ENCODE measurements at regions not wholly inside any gene's neighbourhood (a gene's known extent, or its start where the extent isn't known, plus 50 kb on each side); places are given as distances from the start of the nearest gene placed in this dataset.

DNA sequence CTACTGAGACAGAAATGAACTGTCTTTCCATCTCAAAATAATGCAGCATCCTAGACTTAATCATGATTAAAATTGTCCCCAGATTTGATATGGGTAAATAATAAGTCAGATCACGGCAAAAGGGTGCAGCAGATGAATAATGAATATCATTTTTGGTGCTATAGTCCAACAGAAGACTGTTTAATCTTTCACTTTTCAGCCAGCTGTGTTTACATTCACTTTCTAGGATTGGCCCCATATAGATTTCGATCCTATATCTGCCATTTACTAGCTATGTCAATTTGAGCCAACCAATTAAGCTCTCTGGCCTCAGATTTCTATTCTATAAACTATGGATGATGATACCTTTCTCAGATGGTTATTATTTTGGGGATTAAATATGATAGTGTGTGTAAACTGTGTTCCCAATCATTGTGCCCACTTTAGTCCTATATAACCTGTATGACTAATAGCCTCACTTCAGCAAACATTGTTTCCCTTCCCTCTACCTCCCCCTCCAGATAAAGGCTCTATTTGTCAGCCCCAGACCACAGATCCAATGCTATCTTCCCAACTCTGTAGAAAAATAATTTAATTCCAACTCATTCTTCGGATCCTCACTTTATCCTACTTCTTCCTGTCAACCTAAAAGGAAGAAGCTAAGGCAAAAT is 53.6 kb upstream of the NT5E start:
- no peak for DNase-seq (ENCODE audit: low read depth in 2 of 2)

DNA sequence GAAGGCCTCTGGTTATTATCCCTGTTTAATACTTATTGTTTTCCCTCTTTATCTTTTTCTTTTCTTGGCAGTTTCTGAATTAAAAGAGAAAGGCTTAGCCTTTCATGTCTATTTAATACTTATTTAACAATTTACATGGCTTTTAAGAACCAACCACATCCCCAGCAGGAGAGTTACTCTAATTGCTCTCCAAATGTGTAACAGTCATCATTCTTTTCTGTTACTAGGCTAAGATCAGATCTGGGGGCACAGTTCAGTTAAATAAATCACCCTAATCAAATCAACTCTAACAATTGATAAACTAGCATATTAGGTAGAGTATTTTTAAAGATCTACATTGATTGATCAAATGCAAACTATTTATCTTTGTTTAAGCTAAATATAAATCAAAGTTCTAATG is 54.1 kb upstream of the NT5E start:
- DNase-seq (ENCODE audit: low read depth in 2 of 2), result no peak

DNA sequence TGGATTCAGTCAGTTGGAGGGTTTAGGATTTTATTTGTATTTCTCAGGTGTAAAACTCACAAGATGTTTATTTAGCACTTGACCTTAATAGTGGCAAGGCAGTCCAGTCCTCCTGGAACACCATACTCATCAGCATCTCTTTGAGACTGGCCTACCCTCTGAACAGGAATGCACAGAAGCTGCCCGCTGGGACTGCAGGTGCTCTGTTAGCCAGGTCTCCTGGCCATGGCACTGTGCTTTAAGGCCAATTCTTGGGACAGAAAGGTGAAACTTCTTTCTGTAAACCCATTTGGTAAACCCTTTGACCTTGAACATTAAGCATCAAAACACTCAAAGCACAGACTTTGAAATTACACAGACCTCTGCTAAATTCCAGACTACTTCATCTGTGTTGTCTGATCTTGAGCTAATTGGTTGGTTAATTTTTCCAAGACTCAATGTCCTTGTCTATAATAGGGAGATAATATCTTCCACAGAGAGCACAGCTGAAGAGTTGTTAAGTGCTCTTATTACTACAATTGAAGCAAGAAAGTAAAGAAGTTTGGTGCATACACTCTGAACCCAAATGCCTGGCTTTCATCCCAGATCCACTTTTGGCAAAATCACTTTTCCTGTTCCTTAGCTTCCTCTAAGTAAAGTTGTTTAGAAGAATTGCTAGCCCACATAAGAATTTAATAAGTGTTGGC is 54.9 kb upstream of the NT5E start:
- no peak for DNase-seq (ENCODE audit: low read depth in 2 of 2)

DNA sequence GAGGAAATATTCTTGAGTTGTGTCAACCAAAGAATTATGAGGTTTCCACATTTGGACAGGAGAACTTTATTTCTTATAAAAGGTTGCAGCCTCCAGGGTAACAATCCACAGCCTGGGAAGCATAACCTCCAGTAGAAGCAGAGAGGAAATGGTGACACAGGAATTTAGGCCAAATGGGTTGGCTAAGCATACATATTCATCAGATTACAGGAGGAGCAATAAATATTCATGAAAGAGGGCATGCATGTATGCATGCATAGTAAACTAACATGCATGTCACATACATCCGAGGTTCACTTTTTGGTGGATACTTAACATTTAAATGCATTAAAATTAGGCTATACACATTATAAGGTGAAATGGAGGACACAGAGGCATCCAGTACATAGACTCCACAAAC is 55.7 kb upstream of the NT5E start:
- no peak for DNase-seq (ENCODE audit: low read depth in 2 of 2)

DNA sequence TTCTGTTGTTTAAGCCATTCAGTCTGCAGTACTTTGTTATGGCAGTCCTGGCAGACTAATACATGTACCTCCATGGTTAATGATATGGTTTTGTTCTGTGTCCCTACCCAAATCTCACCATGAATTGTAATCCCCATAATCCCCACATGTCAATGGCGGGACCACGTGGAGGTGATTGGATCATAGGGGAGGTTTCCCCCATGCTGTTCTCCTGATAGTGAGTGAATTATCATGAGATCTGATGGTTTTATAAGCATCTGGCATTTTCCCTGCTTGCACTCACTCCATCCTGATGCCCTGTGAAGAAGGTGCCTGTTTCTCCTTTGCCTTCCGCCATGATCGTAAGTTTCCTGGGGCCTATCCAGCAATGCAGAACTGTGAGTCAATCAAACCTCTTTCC is 57.5 kb upstream of the NT5E start:
- DNase-seq (ENCODE audit: low read depth in 2 of 2), result no peak

DNA sequence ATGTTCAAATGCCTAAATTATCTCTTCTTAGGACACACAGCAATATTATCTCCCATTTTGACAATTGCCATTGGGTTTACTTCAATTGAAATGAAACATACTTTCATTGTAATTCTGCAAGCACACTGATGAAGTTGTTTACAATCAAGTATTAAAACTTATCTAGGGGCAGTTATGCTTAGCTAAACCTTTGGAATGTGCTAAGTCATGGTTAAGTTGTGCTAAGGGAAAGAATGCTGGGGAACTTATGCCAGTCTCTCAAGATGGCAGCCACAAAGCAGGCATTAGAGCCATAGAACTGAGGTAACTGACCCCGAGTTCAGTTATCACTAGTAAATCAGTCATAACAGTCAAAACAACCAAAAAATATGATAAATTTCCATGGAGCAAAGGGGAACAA is 59.1 kb upstream of the NT5E start:
- DNase-seq (ENCODE audit: low read depth in 2 of 2), result no peak

DNA sequence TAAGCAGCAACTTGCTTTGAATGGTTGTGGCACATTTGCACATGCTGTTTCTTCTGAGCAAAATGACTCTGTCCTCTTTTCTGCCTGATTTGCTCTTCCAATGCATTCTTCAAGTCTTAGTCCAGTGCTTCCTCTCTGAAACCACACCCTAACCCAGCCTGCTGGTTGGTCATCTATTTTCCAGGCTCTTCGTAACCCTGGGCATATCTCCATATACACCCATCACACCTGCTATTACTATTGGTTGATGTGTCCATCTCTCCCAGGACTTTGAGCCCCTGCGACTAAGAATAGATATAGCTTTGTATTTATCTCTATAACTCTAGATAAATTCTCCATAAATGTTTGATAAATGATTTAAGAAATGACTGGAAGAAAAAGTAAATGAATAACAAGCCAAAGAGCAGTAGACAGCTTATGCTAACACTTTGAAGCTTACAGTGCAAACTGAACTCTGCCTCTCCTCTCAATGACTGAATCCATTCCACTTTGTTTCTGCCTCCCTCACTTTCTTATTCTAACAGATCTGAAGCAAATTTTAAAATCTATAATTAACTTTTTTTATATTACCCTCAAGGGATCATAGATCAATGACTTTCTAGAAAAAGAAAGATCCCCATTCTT is 59.7 kb upstream of the NT5E start:
- no peak for DNase-seq (ENCODE audit: low read depth in 2 of 2)

DNA sequence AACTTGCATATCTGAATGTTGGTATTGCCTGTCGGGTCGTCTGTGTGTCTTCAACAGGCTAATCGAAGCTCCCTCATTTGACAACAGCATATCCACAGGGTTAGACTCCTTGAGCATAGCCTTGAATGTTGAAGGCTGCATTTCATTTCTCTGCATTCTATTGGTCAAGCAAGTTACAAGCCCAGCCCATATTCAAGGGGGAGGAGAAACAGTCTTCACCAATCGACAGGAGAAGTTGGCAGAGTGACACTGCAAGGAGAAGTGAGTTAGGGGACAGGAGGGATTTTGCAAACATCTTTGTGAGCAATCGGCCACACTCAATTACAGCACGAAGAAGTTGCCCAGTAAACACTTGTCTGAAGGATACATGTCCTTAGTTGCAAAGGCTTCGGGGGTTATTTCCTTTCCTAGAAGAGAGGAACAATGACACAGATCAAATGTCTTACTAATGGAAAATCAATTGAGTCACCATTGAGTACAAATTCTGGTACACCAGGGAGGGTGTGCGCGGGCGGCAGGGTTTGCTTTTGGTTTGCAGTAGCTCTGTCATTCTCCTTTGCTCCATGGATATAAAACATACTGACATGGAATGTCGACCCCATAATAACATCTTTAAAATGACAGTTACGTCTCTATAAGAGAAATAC is 60.6 kb upstream of the NT5E start:
- DNase-seq (ENCODE audit: low read depth in 2 of 2), result no peak

DNA sequence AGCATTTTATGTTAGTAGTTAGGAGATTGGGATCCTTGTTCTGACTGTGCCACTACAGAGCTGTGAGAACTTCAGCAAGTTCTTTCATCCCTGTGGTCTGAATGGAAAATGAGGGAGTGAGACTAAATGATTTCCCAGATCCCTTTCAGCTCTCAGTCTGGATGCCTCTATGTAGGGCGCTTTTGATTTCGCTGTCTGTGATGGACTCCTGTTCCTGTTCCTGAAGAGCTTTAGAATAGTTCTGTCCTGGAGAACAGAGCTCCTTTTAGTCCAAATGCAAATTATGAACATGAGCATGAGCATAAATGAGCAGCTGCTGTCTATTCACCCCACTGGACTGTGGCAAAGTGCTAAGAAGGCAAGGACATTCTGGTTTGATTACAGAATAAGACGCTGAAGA is 61.4 kb upstream of the NT5E start:
- DNase-seq (ENCODE audit: low read depth in 2 of 2), result no peak

DNA sequence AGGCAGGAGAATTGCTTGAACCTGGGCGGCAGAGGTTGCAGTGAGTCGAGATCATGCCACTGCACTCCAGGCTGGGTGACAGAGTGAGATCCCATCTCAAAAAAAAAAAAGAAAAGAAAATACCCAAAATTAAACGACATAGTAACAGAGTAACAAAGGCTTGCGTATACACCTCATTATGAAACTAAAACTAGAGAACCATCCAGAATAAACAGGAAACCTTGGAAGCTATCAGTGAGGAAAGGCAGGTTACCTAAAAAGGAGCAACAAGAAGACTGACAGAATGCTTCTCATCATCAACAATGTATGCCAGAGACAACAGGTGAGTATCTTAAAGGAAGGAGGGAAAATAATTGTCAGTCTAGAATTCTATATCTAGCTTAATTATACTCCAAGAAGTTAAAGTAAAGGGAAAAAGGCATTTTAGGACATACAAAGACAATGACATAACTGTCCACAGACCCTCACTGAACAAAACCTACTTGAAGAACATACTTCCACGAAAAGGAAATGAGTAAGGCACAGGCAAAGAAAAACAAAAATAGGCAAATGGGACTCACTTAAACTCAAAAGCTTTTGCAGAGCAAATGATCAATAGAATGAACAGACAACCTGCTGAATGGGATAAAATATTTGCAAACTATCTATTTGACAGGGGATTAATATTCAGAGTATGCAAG is 64.1 kb upstream of the NT5E start:
- DNase-seq (ENCODE audit: low read depth in 2 of 2), result no peak

DNA sequence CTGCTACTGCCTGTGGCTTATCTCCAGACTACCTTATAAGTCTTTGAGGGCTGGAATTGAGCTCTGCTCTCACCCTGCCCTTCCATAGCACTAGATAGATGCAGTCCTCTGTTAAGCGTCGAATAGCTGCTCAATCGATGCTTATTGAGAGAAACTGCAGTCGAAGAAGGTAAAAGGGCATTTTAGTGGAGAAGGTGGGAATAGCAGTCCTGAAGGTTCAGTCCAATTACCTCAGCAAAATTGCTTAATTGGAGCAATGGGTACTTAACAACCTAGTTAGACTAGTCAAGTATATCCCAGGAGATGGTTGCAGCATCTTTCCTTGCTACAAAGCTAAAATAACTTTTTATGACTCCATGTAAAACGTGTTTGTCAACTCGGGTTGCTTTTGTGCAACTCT is 66.8 kb upstream of the NT5E start:
- no peak for DNase-seq (ENCODE audit: low read depth in 2 of 2)

DNA sequence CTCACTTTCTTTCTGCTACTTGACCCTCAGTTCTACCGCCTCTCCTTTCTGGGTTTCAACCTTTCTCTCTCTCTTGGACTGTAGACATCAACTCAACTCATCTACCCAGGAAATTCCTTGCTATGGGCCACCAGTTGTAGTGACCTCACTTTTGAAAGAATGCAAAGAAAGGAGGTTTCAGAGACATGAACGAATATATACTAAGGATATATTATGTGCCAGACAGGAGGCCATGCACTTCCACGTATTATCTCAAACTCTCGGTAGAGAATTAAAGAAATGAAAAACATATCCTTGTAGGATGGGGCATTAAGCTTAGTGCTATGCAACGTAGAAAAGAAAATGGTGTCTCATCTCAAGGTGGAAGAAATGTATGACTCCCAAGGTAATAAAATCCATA is 67.3 kb upstream of the NT5E start:
- DNase-seq (ENCODE audit: low read depth in 2 of 2), result no peak

DNA sequence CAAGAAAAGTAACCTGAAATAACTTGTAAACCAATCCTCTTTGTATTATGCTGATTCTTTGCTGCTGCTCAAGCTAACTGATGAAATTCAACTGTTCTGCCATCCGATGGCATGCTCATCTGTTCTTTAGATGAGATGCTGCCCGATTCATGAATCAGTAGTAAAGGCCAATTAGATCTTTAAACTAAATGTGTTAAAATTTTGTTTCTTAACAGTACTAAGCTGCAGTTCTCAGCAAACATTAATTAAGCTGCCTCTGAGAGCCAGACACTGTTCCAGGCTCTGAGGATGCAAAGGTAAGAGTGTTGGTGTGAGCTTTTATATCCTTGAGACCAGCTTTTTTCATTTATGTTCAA is 77.0 kb upstream of the NT5E start:
- no peak for DNase-seq (ENCODE audit: low read depth in 2 of 2)

DNA sequence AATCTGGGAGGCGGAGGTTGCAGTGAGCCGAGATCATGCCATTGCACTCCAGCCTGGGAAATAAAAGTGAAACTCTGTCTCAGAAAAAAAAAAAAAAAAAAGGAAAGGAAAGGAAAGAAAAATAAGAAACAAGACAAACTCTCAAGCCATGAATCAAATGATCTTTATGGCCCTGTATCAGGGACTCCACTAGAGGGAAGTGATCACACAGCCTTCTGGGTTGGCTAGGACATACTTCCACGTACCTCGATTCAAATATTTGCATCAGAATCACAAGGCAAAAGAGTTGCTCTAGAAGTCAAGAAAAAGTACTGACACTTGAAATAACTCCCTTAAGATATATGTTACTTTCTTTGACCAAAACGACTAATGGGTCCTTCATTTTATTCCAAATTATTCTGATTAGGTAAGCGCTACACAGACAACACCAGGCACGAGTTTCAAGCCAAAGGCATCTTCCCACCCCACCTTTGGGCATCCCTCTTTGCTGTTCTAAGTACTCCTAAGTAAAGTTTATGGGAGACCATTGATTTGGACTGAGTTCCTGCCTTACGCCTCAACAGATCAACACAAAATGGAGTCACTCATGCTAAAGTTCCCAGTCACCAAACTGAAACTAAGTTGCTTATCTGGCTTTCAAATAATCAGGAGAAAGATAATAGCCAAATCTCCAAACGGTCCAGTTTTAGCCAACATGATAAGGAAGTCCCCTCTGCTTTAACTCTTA is 77.5 kb upstream of the NT5E start:
- DNase-seq (ENCODE audit: low read depth in 2 of 2), result no peak

DNA sequence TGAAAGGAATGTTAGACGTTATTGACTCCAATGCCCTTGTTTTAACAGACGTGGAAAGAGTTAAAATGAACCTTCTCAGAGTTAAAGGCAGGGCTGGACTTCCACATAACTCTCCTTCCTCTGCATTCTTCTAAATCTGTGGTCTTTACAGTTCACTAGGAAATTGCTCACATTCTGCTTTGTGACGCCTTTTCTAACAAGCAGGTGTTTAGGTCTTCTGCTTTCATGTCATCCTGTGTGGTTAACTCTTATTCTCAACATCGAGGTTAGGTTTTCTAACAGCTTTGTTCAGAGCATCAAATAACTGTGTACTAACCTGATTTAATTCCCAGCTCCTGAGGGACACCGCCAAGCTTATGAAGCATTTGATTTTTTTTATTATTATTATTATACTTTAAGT is 81.3 kb upstream of the NT5E start:
- no peak for DNase-seq (ENCODE audit: low read depth in 2 of 2)

DNA sequence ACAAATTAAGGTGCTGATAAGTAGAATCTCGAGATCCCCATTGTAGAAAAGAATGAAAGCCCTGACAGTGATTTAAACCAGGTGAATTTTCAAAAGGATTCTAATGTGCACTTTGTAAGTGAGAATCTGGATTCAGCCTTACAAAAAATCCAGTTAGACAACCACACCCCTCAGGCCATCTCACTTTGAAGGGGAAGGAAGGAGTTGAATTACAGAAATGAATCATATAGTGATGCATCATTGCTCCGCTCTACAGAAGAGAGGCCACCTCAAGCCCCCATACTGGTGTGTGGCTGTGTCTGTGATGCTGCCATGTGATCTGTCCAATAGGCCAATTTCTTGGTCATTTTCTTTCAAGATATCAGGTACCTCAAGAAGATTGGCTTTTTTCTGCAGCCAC is 85.5 kb upstream of the NT5E start:
- DNase-seq (ENCODE audit: low read depth in 2 of 2), result peak in 1 of 2 experiments; percentile 23

DNA sequence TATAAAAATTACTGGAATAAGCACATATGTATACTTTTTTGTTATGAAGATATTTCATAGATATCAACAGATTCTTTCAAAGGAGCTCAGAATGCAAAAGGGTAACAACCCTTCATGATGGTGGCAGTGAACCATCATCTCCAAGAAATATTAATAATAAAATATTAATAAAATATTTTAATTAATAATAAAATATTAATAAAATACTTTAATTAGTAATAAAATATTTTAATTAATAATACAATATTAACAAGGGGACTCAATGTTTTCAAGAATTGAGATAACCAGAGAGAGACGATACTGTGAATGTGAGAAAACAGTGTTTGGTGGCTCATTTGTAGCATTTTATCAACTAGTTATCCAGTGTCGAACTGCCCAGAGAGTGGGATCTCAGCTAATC is 86.0 kb upstream of the NT5E start:
- no peak for DNase-seq (ENCODE audit: low read depth in 2 of 2)

DNA sequence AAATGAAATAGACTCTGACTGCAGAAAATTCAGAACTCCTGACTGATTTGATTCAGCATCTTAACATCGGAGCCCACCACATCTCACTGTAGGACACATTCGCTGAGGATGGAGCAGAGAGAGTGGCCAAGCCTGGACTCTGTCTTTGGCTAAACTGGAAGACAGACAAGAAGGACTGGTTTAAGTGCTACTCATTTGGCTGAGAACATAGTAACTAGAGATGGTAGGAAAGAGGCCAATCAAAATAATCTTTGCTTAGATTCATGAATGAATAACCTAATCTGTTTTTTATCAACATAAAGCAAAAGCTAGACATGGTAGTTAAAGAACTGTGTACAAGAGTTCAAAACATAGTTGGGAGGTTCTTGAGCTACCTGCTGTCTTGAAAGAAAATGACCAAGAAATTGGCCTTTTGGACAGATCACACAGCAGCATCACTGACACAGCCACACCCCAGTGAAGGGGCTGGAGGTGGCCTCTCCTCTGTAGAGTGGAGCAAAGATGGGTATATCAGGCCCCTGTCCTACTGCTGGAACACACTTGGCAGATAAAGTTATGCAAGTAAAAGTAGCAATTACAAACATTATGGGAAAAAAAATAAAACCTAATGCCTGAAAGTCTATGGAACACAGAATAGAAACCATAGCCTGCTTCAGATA is 87.1 kb upstream of the NT5E start:
- DNase-seq (ENCODE audit: low read depth in 2 of 2), result no peak

DNA sequence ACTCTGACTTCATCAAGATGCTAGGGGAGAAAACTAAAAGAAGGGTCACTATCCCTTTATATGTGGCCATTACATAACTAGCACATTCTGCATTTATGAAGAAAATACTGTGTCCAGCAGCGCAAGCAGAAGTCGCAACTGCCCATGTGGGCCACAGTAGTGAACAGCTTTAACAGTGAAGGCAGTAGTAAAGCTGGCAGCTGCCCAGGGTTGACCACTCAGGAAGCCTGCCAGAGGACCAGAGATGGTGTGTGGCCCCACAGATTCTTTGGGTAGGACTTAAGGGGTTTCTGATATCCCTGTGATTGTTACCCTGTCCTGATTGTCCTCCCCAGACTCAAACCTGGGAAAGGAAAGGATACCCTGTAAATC is 88.3 kb upstream of the NT5E start:
- DNase-seq (ENCODE audit: low read depth in 2 of 2), result no peak

DNA sequence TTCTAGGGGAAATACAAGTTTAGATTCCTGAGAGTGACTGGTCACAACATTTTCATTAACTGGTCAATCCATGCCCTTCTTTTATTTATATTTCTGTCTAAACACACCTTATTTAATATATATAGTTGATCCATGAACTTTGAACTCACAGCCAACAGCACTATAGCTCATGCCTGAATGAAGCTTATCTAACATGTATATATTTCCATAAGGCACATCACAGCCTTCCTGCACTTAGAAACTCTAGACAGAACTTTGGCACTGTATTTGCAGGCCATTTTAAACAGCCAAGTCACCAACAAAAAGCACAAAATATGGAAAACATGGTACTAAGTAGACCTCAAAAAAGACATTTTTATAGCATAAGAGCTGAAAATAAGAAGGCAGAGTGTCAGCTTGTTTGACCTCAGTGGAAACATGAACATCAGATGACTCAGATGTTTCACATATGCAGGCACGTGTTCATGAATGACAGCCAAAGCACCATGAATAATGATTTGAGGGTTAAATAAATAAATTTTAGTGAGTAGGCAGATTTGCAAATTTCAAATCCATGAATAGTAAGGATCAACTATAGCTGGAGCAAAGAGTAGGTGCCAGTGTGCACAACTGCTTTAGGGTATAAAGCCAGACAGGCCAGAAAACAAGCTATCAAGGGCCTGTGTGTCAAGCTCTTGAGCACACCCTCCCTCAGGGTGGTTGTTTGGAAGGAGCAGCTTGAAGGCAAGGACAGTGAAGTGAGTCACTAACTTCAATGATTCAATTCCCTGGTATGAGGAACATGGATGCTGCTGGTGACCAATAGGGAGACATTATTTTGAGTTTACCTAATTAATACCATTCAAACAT is 88.9 kb upstream of the NT5E start:
- peak; percentile 86 to 88 for DNase-seq (ENCODE audit: low read depth in 2 of 2)

All from fibroblast of skin of left biceps (primary cell).